ENCODE measurements at regions not wholly inside any gene's neighbourhood (a gene's known extent, or its start where the extent isn't known, plus 50 kb on each side); places are given as distances from the start of the nearest gene placed in this dataset.

DNA sequence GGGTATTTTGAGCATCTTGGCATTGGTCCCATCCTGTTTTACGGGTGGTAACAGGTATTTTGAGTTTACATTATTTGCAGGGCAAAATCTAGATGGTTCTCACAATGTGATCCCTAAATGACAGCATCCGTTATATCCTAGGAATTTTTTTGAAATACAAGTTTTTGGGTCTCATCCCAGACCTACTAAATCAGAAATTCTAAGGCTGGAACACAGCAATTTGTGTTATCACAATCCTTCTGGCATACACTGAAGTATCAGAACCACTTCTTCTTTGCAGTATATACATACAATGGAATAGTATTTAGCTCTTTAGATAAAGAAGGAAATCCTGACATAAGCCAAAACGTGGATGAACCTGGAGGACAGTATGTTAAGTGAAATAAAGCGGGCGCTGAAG lies 104.1 kb upstream of the LSM6 start:
- TF ChIP-seq, protein P1, sequence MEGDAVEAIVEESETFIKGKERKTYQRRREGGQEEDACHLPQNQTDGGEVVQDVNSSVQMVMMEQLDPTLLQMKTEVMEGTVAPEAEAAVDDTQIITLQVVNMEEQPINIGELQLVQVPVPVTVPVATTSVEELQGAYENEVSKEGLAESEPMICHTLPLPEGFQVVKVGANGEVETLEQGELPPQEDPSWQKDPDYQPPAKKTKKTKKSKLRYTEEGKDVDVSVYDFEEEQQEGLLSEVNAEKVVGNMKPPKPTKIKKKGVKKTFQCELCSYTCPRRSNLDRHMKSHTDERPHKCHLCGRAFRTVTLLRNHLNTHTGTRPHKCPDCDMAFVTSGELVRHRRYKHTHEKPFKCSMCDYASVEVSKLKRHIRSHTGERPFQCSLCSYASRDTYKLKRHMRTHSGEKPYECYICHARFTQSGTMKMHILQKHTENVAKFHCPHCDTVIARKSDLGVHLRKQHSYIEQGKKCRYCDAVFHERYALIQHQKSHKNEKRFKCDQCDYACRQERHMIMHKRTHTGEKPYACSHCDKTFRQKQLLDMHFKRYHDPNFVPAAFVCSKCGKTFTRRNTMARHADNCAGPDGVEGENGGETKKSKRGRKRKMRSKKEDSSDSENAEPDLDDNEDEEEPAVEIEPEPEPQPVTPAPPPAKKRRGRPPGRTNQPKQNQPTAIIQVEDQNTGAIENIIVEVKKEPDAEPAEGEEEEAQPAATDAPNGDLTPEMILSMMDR (IDR thresholded peaks at IDR 0.05; ENCODE audit: low read depth, low read length), result no peak
- H3K4me3 ChIP-seq (ENCODE audit: low read depth, low read length), result no peak overlapping the region
- in situ Hi-C loops (cut with HindIII; ENCODE audit: low sequenced_read_pairs), result no loop called here
- no peak for DNase-seq (ENCODE audit: low read depth, low spot score)

DNA sequence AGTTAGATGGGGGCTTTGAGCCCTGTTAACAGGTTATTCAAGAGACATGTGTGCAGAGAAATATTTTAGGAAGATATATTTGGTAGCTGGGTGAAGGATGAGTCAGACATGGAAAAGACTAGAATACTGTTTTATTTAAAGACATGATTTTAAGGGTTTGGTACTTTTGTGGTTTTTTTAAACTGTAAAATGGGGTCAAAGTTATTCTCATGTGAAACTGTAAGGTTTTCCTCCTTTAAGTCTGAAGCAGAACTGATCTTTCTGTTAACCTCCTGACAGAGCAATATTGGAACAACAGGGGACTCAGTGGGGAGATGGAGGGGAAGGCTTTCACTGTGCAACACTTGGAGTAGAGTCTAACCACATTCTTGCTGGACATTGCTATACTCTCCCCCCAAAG lies 112.4 kb upstream of the LSM6 start:
- no peak for DNase-seq (ENCODE audit: low read depth, low spot score)
- H3K4me3 ChIP-seq (ENCODE audit: low read depth, low read length), result no peak overlapping the region
- TF ChIP-seq, protein P1 (IDR thresholded peaks at IDR 0.05; ENCODE audit: low read depth, low read length), result no peak
- in situ Hi-C loops (cut with HindIII; ENCODE audit: low sequenced_read_pairs), result no loop called here

GRCh38 chr4:146062340-146062739 lies 113.2 kb upstream of the LSM6 start:
- H3K4me3 ChIP-seq (ENCODE audit: low read depth, low read length), result no peak overlapping the region
- TF ChIP-seq, protein P1 (IDR thresholded peaks at IDR 0.05; ENCODE audit: low read depth, low read length), result no peak
- in situ Hi-C loops (cut with HindIII; ENCODE audit: low sequenced_read_pairs), result no loop called here
- no peak for DNase-seq (ENCODE audit: low read depth, low spot score)

GRCh38 chr4:146061610-146062334 lies 113.7 kb upstream of the LSM6 start:
- no peak overlapping the region for H3K4me3 ChIP-seq (ENCODE audit: low read depth, low read length)
- TF ChIP-seq, protein P1 (IDR thresholded peaks at IDR 0.05; ENCODE audit: low read depth, low read length), result no peak
- no peak for DNase-seq (ENCODE audit: low read depth, low spot score)
- in situ Hi-C loops (cut with HindIII; ENCODE audit: low sequenced_read_pairs), result no loop called here

DNA sequence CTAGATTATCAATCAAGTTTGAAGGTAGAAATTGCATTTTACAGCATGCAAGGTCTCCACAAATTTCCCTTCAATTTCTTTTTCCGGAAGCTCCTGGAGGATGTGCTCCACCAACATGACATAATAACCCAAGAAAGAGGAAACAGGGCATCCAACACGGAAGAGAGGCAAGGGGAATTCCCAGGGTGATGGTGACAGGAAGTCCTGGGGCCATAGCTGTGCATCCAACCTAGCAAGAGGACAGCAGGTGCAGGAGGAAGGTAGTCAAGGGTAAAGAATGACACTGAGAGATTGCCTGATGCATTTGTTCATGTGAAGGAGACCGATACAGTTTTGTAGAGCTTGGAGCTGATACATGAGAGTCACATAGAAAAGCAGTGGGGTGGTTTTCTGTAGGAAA lies 115.7 kb upstream of the LSM6 start:
- in situ Hi-C loops (cut with HindIII; ENCODE audit: low sequenced_read_pairs), result no loop called here
- no peak for DNase-seq (ENCODE audit: low read depth, low spot score)
- TF ChIP-seq, protein P1 (IDR thresholded peaks at IDR 0.05; ENCODE audit: low read depth, low read length), result no peak
- H3K4me3 ChIP-seq (ENCODE audit: low read depth, low read length), result no peak overlapping the region

- TF ChIP-seq, protein P1 (IDR thresholded peaks at IDR 0.05; ENCODE audit: low read depth, low read length), result no peak
- in situ Hi-C loops (cut with HindIII; ENCODE audit: low sequenced_read_pairs), result no loop called here
- DNase-seq (ENCODE audit: low read depth, low spot score), result no peak
- H3K4me3 ChIP-seq (ENCODE audit: low read depth, low read length), result no peak overlapping the region
Observed at GRCh38 chr4:146059151-146059550, 116.4 kb upstream of the LSM6 start.

Measured in astrocyte of the spinal cord (primary cell).